Vagina (tissue), 2 donors: ENCODE measurements at regions not wholly inside any gene's neighbourhood (a gene's known extent, or its start where the extent isn't known, plus 50 kb on each side); places are given as distances from the start of the nearest gene placed in this dataset.
"Not testable (repeated sequence)": the region's sequence is repeated elsewhere in the genome, so short reads cannot be mapped to it uniquely, and the experiment has no call there.

Experiments
- DNase-seq, 2 donors: peaks; one replicate each; pipeline ENCODE4 v3.0.0-alpha.2; 2017; ENCODE audit errors: extremely low spot score in 2 of 2
- H3K27ac ChIP-seq: fragments of 200-600 bp; sonication (generic); one replicate; pipeline ENCODE4 v1.5.1; 2019
- H3K27me3 ChIP-seq: fragments of 200-600 bp; sonication (generic); one replicate; pipeline ENCODE4 v1.5.1; 2019
- H3K36me3 ChIP-seq, 2 donors: fragments of 200-600 bp; sonication (generic); one replicate each; pipeline ENCODE4 v1.5.1; 2017 to 2019
- H3K4me1 ChIP-seq: fragments of 200-600 bp; sonication (generic); one replicate; pipeline ENCODE4 v1.5.1; 2019
- H3K4me3 ChIP-seq, 2 donors: fragments of 200-600 bp; sonication (generic); 1 replicate in 1 of 2; 2 replicates in 1 of 2; pipeline ENCODE4 v1.5.1; 2016 to 2019
- H3K9me3 ChIP-seq: fragments of 200-600 bp; sonication (generic); one replicate; pipeline ENCODE4 v1.5.1; 2019
- POLR2A ChIP-seq, 2 donors: fragments of 450-650 bp; IDR thresholded peaks; one replicate each; pipeline ENCODE4 v1.6.1; 2017; ENCODE audit warnings: antibody characterized with exemption in 2 of 2, mild to moderate bottlenecking in 2 of 2, moderate library complexity in 2 of 2
- POLR2AphosphoS5 ChIP-seq, 2 donors: sonication (generic); formaldehyde crosslinking; IDR thresholded peaks; one replicate each; pipeline ENCODE4 v1.9.0; 2017; ENCODE audit warnings: antibody characterized with exemption in 2 of 2, mild to moderate bottlenecking in 2 of 2, low read depth in 1 of 2; ENCODE audit not compliant: insufficient read depth in 1 of 2
- intact Hi-C: fragments of 100-400 bp; cut with DNase I; formaldehyde crosslinking; loops from one replicate; pipeline ENCODE4 v1.15.1; 2023
- TF ChIP-seq, protein P1 (sequence below), 3 experiments: fragments of 450-650 bp in 2 of 3; fragments of 200-600 bp in 1 of 3; sonication (generic) in 1 of 3; IDR thresholded peaks; one replicate each; pipeline ENCODE4 v1.5.1; 2017 to 2019; ENCODE audit warnings: antibody characterized with exemption in 3 of 3, mild to moderate bottlenecking in 2 of 3, moderate library complexity in 2 of 3

DNA sequence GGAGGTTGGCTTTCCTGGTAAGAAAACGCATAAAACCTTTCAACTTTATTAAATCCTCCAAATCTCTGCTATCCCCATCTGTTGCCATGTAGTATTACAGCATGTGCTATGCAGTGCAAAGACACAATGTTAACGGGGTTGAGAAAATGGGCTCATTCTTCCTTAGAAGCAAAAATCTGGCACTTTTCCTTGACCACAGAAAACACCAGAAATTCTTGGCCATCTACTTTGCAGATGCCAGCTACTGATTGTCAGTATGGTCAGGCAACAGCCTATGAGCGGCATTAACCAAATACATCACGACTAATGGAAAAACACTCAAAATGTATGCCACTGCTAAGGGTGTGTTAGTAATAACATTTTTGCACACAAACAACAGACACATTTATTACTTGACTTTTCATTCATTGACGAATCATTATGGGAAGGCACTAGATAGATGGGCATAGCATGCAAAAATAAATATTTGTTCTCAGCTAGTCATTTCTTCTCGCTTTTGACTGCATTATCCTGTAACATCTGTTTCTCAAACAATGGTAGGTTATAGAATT lies 65.2 kb upstream of the CRIM1 start:
- H3K27me3 ChIP-seq = no peaks in the 10 kb centered on the region
- no peak for DNase-seq
- TF ChIP-seq, protein P1, sequence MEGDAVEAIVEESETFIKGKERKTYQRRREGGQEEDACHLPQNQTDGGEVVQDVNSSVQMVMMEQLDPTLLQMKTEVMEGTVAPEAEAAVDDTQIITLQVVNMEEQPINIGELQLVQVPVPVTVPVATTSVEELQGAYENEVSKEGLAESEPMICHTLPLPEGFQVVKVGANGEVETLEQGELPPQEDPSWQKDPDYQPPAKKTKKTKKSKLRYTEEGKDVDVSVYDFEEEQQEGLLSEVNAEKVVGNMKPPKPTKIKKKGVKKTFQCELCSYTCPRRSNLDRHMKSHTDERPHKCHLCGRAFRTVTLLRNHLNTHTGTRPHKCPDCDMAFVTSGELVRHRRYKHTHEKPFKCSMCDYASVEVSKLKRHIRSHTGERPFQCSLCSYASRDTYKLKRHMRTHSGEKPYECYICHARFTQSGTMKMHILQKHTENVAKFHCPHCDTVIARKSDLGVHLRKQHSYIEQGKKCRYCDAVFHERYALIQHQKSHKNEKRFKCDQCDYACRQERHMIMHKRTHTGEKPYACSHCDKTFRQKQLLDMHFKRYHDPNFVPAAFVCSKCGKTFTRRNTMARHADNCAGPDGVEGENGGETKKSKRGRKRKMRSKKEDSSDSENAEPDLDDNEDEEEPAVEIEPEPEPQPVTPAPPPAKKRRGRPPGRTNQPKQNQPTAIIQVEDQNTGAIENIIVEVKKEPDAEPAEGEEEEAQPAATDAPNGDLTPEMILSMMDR (IDR thresholded peaks at IDR 0.05) = no peak
- TF ChIP-seq POLR2AphosphoS5 (IDR thresholded peaks at IDR 0.05; ENCODE audit: insufficient read depth in 1 of 2, low read depth in 1 of 2) = no peak
- no peak for TF ChIP-seq POLR2A (IDR thresholded peaks at IDR 0.05)
- H3K36me3 ChIP-seq = no peaks in the 10 kb centered on the region
- no peaks in the 10 kb centered on the region for H3K4me1 ChIP-seq
- intact Hi-C loops = no loop called here
- H3K4me3 ChIP-seq = no peak overlapping the region
- H3K9me3 ChIP-seq = no peaks in the 10 kb centered on the region
- H3K27ac ChIP-seq = no peak overlapping the region

- Histone ChIP-seq H3K36me3 (no peaks in the 10 kb centered on the region), H3K4me1 (no peaks in the 10 kb centered on the region), H3K4me3 (no peak overlapping the region), H3K27me3 (no peaks in the 10 kb centered on the region), H3K27ac (no peak overlapping the region), H3K9me3 (no peaks in the 10 kb centered on the region)
- DNase-seq = no peak
- intact Hi-C loops = no loop called here
- no peak for TF ChIP-seq POLR2AphosphoS5 (IDR thresholded peaks at IDR 0.05; ENCODE audit: insufficient read depth in 1 of 2, low read depth in 1 of 2)
- no peak for TF ChIP-seq POLR2A (IDR thresholded peaks at IDR 0.05)
- TF ChIP-seq, protein P1 (IDR thresholded peaks at IDR 0.05) = no peak
Observed at GRCh38 chr2:36289731-36290130, 65.8 kb upstream of the CRIM1 start.

DNA sequence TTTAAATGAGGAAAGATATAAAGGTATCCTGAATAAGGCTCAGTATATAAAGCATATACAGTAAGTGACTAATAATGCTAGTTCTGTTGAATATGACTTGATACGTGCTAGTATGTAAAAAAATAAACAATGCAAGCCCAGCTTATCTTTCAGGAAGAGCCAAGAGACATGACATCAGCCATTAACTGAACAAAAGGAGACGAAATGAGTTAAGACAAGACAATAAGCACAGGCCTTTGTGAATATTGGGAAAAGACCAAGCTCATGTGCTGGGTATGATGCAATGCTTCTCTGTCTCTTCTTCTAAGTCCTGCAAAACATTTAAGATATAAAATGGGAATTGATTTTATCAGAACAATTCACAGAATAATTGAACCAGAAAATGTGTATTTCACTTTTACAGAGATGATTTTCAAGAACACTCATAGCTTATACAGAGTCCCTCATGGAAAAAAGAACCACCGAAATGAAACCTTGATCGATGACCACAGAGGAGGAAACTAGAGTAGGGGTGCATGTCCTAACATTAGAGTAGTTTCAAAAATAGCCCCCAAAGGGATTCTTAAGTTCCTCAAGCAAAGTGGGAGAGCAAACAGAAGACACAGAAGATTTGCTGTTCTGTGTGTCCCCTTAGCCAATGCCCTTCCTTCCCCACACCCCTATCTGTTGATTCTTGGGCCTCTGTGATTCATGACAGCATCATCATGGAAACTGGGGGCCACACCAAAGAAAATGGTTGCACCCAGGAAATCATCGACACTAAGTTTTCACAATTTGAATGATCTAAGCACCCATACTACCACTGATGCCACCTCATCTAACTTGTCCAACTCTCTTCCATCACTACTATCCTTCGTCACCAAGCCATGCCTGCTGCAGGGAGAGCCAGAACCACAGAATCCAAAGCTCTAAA lies 68.0 kb upstream of the CRIM1 start:
- DNase-seq = no peak
- intact Hi-C loops = no loop called here
- TF ChIP-seq, protein P1 (IDR thresholded peaks at IDR 0.05) = no peak
- TF ChIP-seq POLR2AphosphoS5 (IDR thresholded peaks at IDR 0.05; ENCODE audit: insufficient read depth in 1 of 2, low read depth in 1 of 2) (no peak), POLR2A (IDR thresholded peaks at IDR 0.05) (no peak)
- Histone ChIP-seq H3K9me3 (no peaks in the 10 kb centered on the region), H3K4me1 (no peaks in the 10 kb centered on the region), H3K36me3 (no peaks in the 10 kb centered on the region), H3K4me3 (no peak overlapping the region), H3K27me3 (no peaks in the 10 kb centered on the region), H3K27ac (no peak overlapping the region)

GRCh38 chr2:36279506-36279905 lies 76.1 kb upstream of the CRIM1 start:
- H3K27me3 ChIP-seq = not testable (repeated sequence)

GRCh38 chr2:36277881-36278523 lies 77.6 kb upstream of the CRIM1 start:
- TF ChIP-seq POLR2AphosphoS5 (IDR thresholded peaks at IDR 0.05; ENCODE audit: insufficient read depth in 1 of 2, low read depth in 1 of 2) (no peak), POLR2A (IDR thresholded peaks at IDR 0.05) (no peak)
- TF ChIP-seq, protein P1 (IDR thresholded peaks at IDR 0.05) = no peak
- Histone ChIP-seq H3K4me3 (no peak overlapping the region), H3K4me1 (no peaks in the 10 kb centered on the region), H3K27me3 (no peaks in the 10 kb centered on the region), H3K9me3 (no peaks in the 10 kb centered on the region), H3K27ac (no peak overlapping the region), H3K36me3 (no peaks in the 10 kb centered on the region)
- DNase-seq = no peak
- intact Hi-C loops = no loop called here

More at GRCh38 chr2:36279506-36279905, 76.1 kb upstream of the CRIM1 start:
- intact Hi-C loops, H3K4me3 ChIP-seq, H3K4me1 ChIP-seq, H3K9me3 ChIP-seq, H3K27ac ChIP-seq, DNase-seq, H3K36me3 ChIP-seq: not testable (repeated sequence)
